ENCODE measurements at regions not wholly inside any gene's neighbourhood (a gene's known extent, or its start where the extent isn't known, plus 50 kb on each side); places are given as distances from the start of the nearest gene placed in this dataset.

- peaks cover 0 to 11% of the 10 kb centered on the region in 2 experiments for H3K4me1 ChIP-seq (ENCODE audit: control insufficient read depth in 1 of 2, extremely low read depth in 1 of 2, insufficient read depth in 2 of 2, low read length in 2 of 2)
- no peak overlapping the region for H3K4me3 Mint-ChIP-seq
- no peak for ATAC-seq (replicated peaks in 1 of 4)
- H3K9me3 ChIP-seq, result no peaks in the 10 kb centered on the region
- ChIA-PET CTCF (interaction anchor here (0.7 to 1.7 kb wide), 4 partner anchors 9 to 145 kb away, joined by 3 to 9 read pairs (median 5); no protein-coding TSS in a partner anchor), POLR2A (interaction anchor here in 1 of 2 donors (0.7 kb wide), 1 partner anchor 198 kb away, joined by 3 read pairs; no protein-coding TSS in a partner anchor)
- peaks cover 17 to 46% (median 22%) of the 10 kb centered on the region in 3 donors for H3K4me1 Mint-ChIP-seq
- no peak overlapping the region for H3K4me3 ChIP-seq (ENCODE audit: control insufficient read depth in 1 of 2, extremely low read depth in 1 of 2, low read length in 1 of 2)
- H3K36me3 ChIP-seq (ENCODE audit: control insufficient read depth in 2 of 2, extremely low read depth in 1 of 2, insufficient read depth in 1 of 2, low read length in 1 of 2), result no peaks in the 10 kb centered on the region
- H3K36me3 Mint-ChIP-seq, result no peaks in the 10 kb centered on the region
- no peaks in the 10 kb centered on the region for H3K27me3 Mint-ChIP-seq
- no peaks in the 10 kb centered on the region for H3K27me3 ChIP-seq (replicated peaks in 1 of 2; ENCODE audit: control insufficient read depth in 2 of 2, extremely low read depth in 1 of 2, insufficient read depth in 2 of 2, low read length in 1 of 2)
- no peak for DNase-seq
- H3K9me3 Mint-ChIP-seq, result no peaks in the 10 kb centered on the region
- WGBS (ENCODE audit: insufficient coverage), result no CpG with 5 or more reads among the region's 4 CpGs
- H3K27ac ChIP-seq (ENCODE audit: low read length), result no peak overlapping the region
- no peak overlapping the region for H3K27ac Mint-ChIP-seq
Measured at GRCh38 chr3:112745567-112746248, 101.0 kb downstream of the CD200R1L start.

- Histone ChIP-seq H3K4me1 (ENCODE audit: control insufficient read depth in 1 of 2, extremely low read depth in 1 of 2, insufficient read depth in 2 of 2, low read length in 2 of 2) (peaks cover 7 to 18% of the 10 kb centered on the region in 2 experiments), H3K9me3 (no peaks in the 10 kb centered on the region), H3K27ac (ENCODE audit: low read length) (no peak overlapping the region), H3K4me3 (ENCODE audit: control insufficient read depth in 1 of 2, extremely low read depth in 1 of 2, low read length in 1 of 2) (no peak overlapping the region), H3K36me3 (ENCODE audit: control insufficient read depth in 2 of 2, extremely low read depth in 1 of 2, insufficient read depth in 1 of 2, low read length in 1 of 2) (no peaks in the 10 kb centered on the region), H3K27me3 (replicated peaks in 1 of 2; ENCODE audit: control insufficient read depth in 2 of 2, extremely low read depth in 1 of 2, insufficient read depth in 2 of 2, low read length in 1 of 2) (no peaks in the 10 kb centered on the region)
- no peak for ATAC-seq (replicated peaks in 1 of 4)
- Mint-ChIP-seq H3K27ac (no peak overlapping the region), H3K4me3 (no peak overlapping the region), H3K36me3 (no peaks in the 10 kb centered on the region), H3K27me3 (no peaks in the 10 kb centered on the region), H3K9me3 (no peaks in the 10 kb centered on the region), H3K4me1 (peaks cover 24 to 54% (median 29%) of the 10 kb centered on the region in 3 donors)
- WGBS (ENCODE audit: insufficient coverage), result 91% methylated on average over 1 of the region's 2 CpGs
- ChIA-PET CTCF (interaction anchor here (0.6 to 1.7 kb wide), 5 partner anchors 8 to 33 kb away, joined by 3 to 9 read pairs (median 4); no protein-coding TSS in a partner anchor), POLR2A (no interaction called here)
- no peak for DNase-seq
Measured at GRCh38 chr3:112744825-112745566, 101.7 kb downstream of the CD200R1L start.

GRCh38 chr3:112744106-112744505, 102.6 kb downstream of the CD200R1L start:
- Histone ChIP-seq H3K4me3 (ENCODE audit: control insufficient read depth in 1 of 2, extremely low read depth in 1 of 2, low read length in 1 of 2) (no peak overlapping the region), H3K4me1 (ENCODE audit: control insufficient read depth in 1 of 2, extremely low read depth in 1 of 2, insufficient read depth in 2 of 2, low read length in 2 of 2) (peaks cover 13 to 21% of the 10 kb centered on the region in 2 experiments), H3K27me3 (replicated peaks in 1 of 2; ENCODE audit: control insufficient read depth in 2 of 2, extremely low read depth in 1 of 2, insufficient read depth in 2 of 2, low read length in 1 of 2) (no peaks in the 10 kb centered on the region), H3K27ac (ENCODE audit: low read length) (no peak overlapping the region), H3K36me3 (ENCODE audit: control insufficient read depth in 2 of 2, extremely low read depth in 1 of 2, insufficient read depth in 1 of 2, low read length in 1 of 2) (no peaks in the 10 kb centered on the region), H3K9me3 (no peaks in the 10 kb centered on the region)
- Mint-ChIP-seq H3K4me1 (peaks cover 32 to 61% (median 38%) of the 10 kb centered on the region in 3 donors), H3K36me3 (no peaks in the 10 kb centered on the region), H3K9me3 (no peaks in the 10 kb centered on the region), H3K27me3 (no peaks in the 10 kb centered on the region), H3K4me3 (no peak overlapping the region), H3K27ac (no peak overlapping the region)
- 80% methylated on average over 1 of the region's 1 CpG for WGBS (ENCODE audit: insufficient coverage)
- ChIA-PET CTCF (interaction anchor here (0.6 to 1.7 kb wide), 5 partner anchors 8 to 686 kb away, joined by 3 to 10 read pairs (median 7); no protein-coding TSS in a partner anchor), POLR2A (interaction anchor here in 1 of 2 donors (0.6 kb wide), 1 partner anchor 157 kb away, joined by 5 read pairs; no protein-coding TSS in a partner anchor)
- DNase-seq, result no peak
- no peak for ATAC-seq (replicated peaks in 1 of 4)

GRCh38 chr3:112742934-112743333, 102.0 kb upstream of the CCDC80 start:
- WGBS (ENCODE audit: insufficient coverage), result 100% methylated on average over 1 of the region's 2 CpGs
- H3K27ac Mint-ChIP-seq, result peak overlapping the region; percentile 52 to 57
- Histone ChIP-seq H3K27ac (ENCODE audit: low read length) (no peak overlapping the region), H3K9me3 (no peaks in the 10 kb centered on the region), H3K4me3 (ENCODE audit: control insufficient read depth in 1 of 2, extremely low read depth in 1 of 2, low read length in 1 of 2) (no peak overlapping the region), H3K4me1 (ENCODE audit: control insufficient read depth in 1 of 2, extremely low read depth in 1 of 2, insufficient read depth in 2 of 2, low read length in 2 of 2) (peaks cover 16 to 30% of the 10 kb centered on the region in 2 experiments), H3K27me3 (replicated peaks in 1 of 2; ENCODE audit: control insufficient read depth in 2 of 2, extremely low read depth in 1 of 2, insufficient read depth in 2 of 2, low read length in 1 of 2) (no peaks in the 10 kb centered on the region), H3K36me3 (ENCODE audit: control insufficient read depth in 2 of 2, extremely low read depth in 1 of 2, insufficient read depth in 1 of 2, low read length in 1 of 2) (no peaks in the 10 kb centered on the region)
- CTCF ChIA-PET, result interaction anchor here (1.0 to 1.2 kb wide), 3 partner anchors 8 to 292 kb away, joined by 3 to 10 read pairs (median 3); no protein-coding TSS in a partner anchor
- DNase-seq, result no peak
- H3K36me3 Mint-ChIP-seq, result no peaks in the 10 kb centered on the region
- no peaks in the 10 kb centered on the region for H3K27me3 Mint-ChIP-seq
- no peak for ATAC-seq (replicated peaks in 1 of 4)
- POLR2A ChIA-PET, result no interaction called here
- no peaks in the 10 kb centered on the region for H3K9me3 Mint-ChIP-seq
- no peak overlapping the region for H3K4me3 Mint-ChIP-seq
- peaks cover 40 to 67% (median 48%) of the 10 kb centered on the region in 3 donors for H3K4me1 Mint-ChIP-seq

GRCh38 chr3:112741983-112742382, 101.0 kb upstream of the CCDC80 start:
- DNase-seq (no peak), ATAC-seq (replicated peaks in 1 of 4) (no peak)
- H3K27ac Mint-ChIP-seq, result peak overlapping the region; percentile 95 to 97
- POLR2A ChIA-PET, result no interaction called here
- no peaks in the 10 kb centered on the region for H3K9me3 ChIP-seq
- H3K4me1 ChIP-seq (ENCODE audit: control insufficient read depth in 1 of 2, extremely low read depth in 1 of 2, insufficient read depth in 2 of 2, low read length in 2 of 2), result peaks cover 16 to 39% of the 10 kb centered on the region in 2 experiments
- no peaks in the 10 kb centered on the region for H3K36me3 Mint-ChIP-seq
- H3K36me3 ChIP-seq (ENCODE audit: control insufficient read depth in 2 of 2, extremely low read depth in 1 of 2, insufficient read depth in 1 of 2, low read length in 1 of 2), result no peaks in the 10 kb centered on the region
- no peaks in the 10 kb centered on the region for H3K9me3 Mint-ChIP-seq
- CTCF ChIA-PET, result no interaction called here
- no peak overlapping the region for H3K4me3 ChIP-seq (ENCODE audit: control insufficient read depth in 1 of 2, extremely low read depth in 1 of 2, low read length in 1 of 2)
- H3K27me3 Mint-ChIP-seq, result no peaks in the 10 kb centered on the region
- peaks cover 44 to 68% (median 54%) of the 10 kb centered on the region in 3 donors for H3K4me1 Mint-ChIP-seq
- H3K4me3 Mint-ChIP-seq, result no peak overlapping the region
- peak overlapping the region; percentile 46 for H3K27ac ChIP-seq (ENCODE audit: low read length)
- no peaks in the 10 kb centered on the region for H3K27me3 ChIP-seq (replicated peaks in 1 of 2; ENCODE audit: control insufficient read depth in 2 of 2, extremely low read depth in 1 of 2, insufficient read depth in 2 of 2, low read length in 1 of 2)

- Histone ChIP-seq H3K27me3 (replicated peaks in 1 of 2; ENCODE audit: control insufficient read depth in 2 of 2, extremely low read depth in 1 of 2, insufficient read depth in 2 of 2, low read length in 1 of 2) (no peaks in the 10 kb centered on the region), H3K4me1 (ENCODE audit: control insufficient read depth in 1 of 2, extremely low read depth in 1 of 2, insufficient read depth in 2 of 2, low read length in 2 of 2) (peaks cover 24 to 51% of the 10 kb centered on the region in 2 experiments), H3K4me3 (ENCODE audit: control insufficient read depth in 1 of 2, extremely low read depth in 1 of 2, low read length in 1 of 2) (no peak overlapping the region), H3K36me3 (ENCODE audit: control insufficient read depth in 2 of 2, extremely low read depth in 1 of 2, insufficient read depth in 1 of 2, low read length in 1 of 2) (no peaks in the 10 kb centered on the region), H3K27ac (ENCODE audit: low read length) (peak overlapping the region; percentile 46), H3K9me3 (no peaks in the 10 kb centered on the region)
- POLR2A ChIA-PET, result interaction anchor here in 1 of 2 donors (0.6 kb wide), 2 partner anchors 29 to 134 kb away, joined by 3 read pairs; no protein-coding TSS in a partner anchor
- CTCF ChIA-PET, result interaction anchor here in 1 of 2 donors (0.6 to 1.2 kb wide), 2 partner anchors 169 to 238 kb away, joined by 3 to 6 read pairs; no protein-coding TSS in a partner anchor
- Mint-ChIP-seq H3K4me3 (peak overlapping the region; percentile 18 to 68 (median 41)), H3K27me3 (no peaks in the 10 kb centered on the region), H3K4me1 (peaks cover 56 to 78% (median 64%) of the 10 kb centered on the region in 3 donors), H3K9me3 (no peaks in the 10 kb centered on the region), H3K36me3 (no peaks in the 10 kb centered on the region), H3K27ac (peak overlapping the region; percentile 95 to 97)
- peak in 1 of 4 experiments; percentile 39 for ATAC-seq (replicated peaks in 1 of 4)
- no CpG with 5 or more reads among the region's 4 CpGs for WGBS (ENCODE audit: insufficient coverage)
- DNase-seq, result peak in 1 of 35 experiments; percentile 36
Measured at GRCh38 chr3:112740835-112741234, 99.9 kb upstream of the CCDC80 start.

All from T-cell (primary cell).